Upper lobe of right lung (tissue), 1 donor: ENCODE measurements at regions not wholly inside any gene's neighbourhood (a gene's known extent, or its start where the extent isn't known, plus 50 kb on each side); places are given as distances from the start of the nearest gene placed in this dataset.

ENCODE experiments used
- ATAC-seq: fragments of 200-7000 bp; cut with Tn5 transposase; one replicate; pipeline ENCODE4 v1.9.1; 2020; ENCODE audit warnings: mild to moderate bottlenecking, moderate library complexity
- DNase-seq: peaks from one replicate; pipeline ENCODE4 v3.0.0-alpha.2; 2020
- H3K27ac ChIP-seq: fragments of 200-600 bp; one replicate; pipeline ENCODE4 v1.8.0; 2022
- H3K27me3 ChIP-seq: fragments of 200-600 bp; one replicate; pipeline ENCODE4 v1.8.0; 2022; ENCODE audit warnings: mild to moderate bottlenecking
- H3K36me3 ChIP-seq: fragments of 200-600 bp; one replicate; pipeline ENCODE4 v1.8.0; 2022
- H3K4me1 ChIP-seq: fragments of 200-600 bp; one replicate; pipeline ENCODE4 v1.8.0; 2022
- H3K4me3 ChIP-seq: fragments of 200-600 bp; one replicate; pipeline ENCODE4 v1.8.0; 2022; ENCODE audit warnings: mild to moderate bottlenecking
- H3K9me3 ChIP-seq: fragments of 200-600 bp; one replicate; pipeline ENCODE4 v1.8.0; 2022
- intact Hi-C: fragments of 100-400 bp; cut with DNase I; formaldehyde crosslinking; loops from one replicate; pipeline ENCODE4 v1.11.0; 2022
- TF ChIP-seq, protein P1 (sequence below): fragments of 200-600 bp; IDR thresholded peaks from one replicate; pipeline ENCODE4 v1.8.0; 2022; ENCODE audit warnings: antibody characterized with exemption
- donor health status: DM: no; HTN: yes; CAD: no; lungs with severe emphysema.

DNA sequence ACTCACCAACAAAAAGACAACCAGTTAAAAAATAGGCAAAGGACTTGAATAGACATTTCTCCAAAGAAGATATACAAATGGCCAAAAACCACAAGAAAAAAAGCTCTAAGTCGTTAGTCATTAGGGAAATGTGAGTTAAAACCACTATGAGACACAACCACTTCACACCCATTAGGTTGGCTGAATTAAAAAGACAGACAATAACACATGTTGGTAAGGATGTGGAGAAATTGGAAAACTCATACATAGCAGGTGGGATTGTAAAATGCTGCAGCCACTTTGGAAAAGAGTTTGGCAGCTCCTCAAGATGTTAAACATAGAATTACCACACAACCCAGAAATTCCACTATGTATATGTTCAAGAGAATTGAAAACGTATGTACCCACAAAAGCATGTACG is 117.6 kb upstream of the SPATS2L start:
- Histone ChIP-seq H3K27ac (no peak overlapping the region), H3K27me3 (no peaks in the 10 kb centered on the region), H3K36me3 (no peaks in the 10 kb centered on the region), H3K9me3 (no peaks in the 10 kb centered on the region), H3K4me1 (no peaks in the 10 kb centered on the region), H3K4me3 (no peak overlapping the region)
- TF ChIP-seq, protein P1, sequence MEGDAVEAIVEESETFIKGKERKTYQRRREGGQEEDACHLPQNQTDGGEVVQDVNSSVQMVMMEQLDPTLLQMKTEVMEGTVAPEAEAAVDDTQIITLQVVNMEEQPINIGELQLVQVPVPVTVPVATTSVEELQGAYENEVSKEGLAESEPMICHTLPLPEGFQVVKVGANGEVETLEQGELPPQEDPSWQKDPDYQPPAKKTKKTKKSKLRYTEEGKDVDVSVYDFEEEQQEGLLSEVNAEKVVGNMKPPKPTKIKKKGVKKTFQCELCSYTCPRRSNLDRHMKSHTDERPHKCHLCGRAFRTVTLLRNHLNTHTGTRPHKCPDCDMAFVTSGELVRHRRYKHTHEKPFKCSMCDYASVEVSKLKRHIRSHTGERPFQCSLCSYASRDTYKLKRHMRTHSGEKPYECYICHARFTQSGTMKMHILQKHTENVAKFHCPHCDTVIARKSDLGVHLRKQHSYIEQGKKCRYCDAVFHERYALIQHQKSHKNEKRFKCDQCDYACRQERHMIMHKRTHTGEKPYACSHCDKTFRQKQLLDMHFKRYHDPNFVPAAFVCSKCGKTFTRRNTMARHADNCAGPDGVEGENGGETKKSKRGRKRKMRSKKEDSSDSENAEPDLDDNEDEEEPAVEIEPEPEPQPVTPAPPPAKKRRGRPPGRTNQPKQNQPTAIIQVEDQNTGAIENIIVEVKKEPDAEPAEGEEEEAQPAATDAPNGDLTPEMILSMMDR = no peak
- DNase-seq (no peak), ATAC-seq (no peak)
- intact Hi-C loops = no loop called here

GRCh38 chr2:200189964-200190363 is 116.5 kb upstream of the SPATS2L start:
- H3K4me1 ChIP-seq = no peaks in the 10 kb centered on the region
- H3K27ac ChIP-seq = no peak overlapping the region
- intact Hi-C loops = no loop called here
- TF ChIP-seq, protein P1 = no peak
- no peaks in the 10 kb centered on the region for H3K36me3 ChIP-seq
- H3K27me3 ChIP-seq = no peaks in the 10 kb centered on the region
- H3K4me3 ChIP-seq = no peak overlapping the region
- H3K9me3 ChIP-seq = no peaks in the 10 kb centered on the region
- ATAC-seq = no peak
- DNase-seq = no peak

DNA sequence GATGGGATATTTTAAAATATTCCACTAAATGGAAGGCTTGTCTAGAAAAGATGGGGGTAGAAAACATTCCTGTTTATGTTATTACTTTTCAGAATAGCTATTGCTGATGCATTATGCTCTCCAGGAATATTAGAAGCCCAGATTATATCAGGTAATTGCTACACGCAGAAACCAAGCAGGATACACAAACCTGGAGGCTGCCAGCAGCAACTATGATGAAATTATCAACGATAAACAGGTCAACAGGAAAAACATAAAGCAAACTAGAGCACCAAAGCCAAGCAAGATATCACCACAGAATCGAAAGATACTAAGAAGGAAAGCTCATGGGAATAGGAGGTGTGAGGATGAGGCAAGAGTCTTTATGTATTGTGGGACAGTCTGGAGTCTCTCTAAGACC is 113.2 kb upstream of the SPATS2L start:
- TF ChIP-seq, protein P1 = no peak
- intact Hi-C loops = no loop called here
- no peaks in the 10 kb centered on the region for H3K9me3 ChIP-seq

DNA sequence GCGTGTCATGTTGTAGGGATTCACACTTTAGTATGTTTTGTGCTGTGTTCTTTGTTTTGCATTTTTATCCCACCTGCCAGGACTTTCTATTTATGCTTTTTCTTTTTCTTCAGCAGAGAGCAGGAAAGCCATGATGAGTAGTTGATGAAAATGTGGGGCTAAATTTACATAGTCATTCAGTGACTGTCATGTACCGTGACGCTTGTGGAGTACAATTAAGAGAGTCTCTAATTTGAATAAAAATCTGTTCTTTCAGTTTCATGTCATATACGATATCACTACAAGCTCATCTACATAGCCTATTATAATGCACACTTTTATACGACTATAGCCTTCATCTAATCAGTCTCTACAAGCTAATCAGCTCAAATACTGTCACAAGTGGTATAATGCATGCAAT is 112.7 kb upstream of the SPATS2L start:
- Histone ChIP-seq H3K27ac (no peak overlapping the region), H3K9me3 (no peaks in the 10 kb centered on the region), H3K4me3 (no peak overlapping the region), H3K36me3 (no peaks in the 10 kb centered on the region), H3K27me3 (no peaks in the 10 kb centered on the region), H3K4me1 (no peaks in the 10 kb centered on the region)
- DNase-seq = no peak
- no peak for ATAC-seq
- TF ChIP-seq, protein P1 = no peak
- intact Hi-C loops = no loop called here

More for the DNA sequence above, 113.2 kb upstream of the SPATS2L start:
- no peak for ATAC-seq
- no peak overlapping the region for H3K4me3 ChIP-seq
- no peak overlapping the region for H3K27ac ChIP-seq
- DNase-seq = no peak
- no peaks in the 10 kb centered on the region for H3K27me3 ChIP-seq
- H3K4me1 ChIP-seq = no peaks in the 10 kb centered on the region
- no peaks in the 10 kb centered on the region for H3K36me3 ChIP-seq

- no peak overlapping the region for H3K4me3 ChIP-seq
- no peak for ATAC-seq
- H3K4me1 ChIP-seq = no peaks in the 10 kb centered on the region
- intact Hi-C loops = no loop called here
- H3K27ac ChIP-seq = no peak overlapping the region
- no peaks in the 10 kb centered on the region for H3K9me3 ChIP-seq
- no peak for DNase-seq
- no peaks in the 10 kb centered on the region for H3K27me3 ChIP-seq
- TF ChIP-seq, protein P1 = no peak
- H3K36me3 ChIP-seq = no peaks in the 10 kb centered on the region
Observed at GRCh38 chr2:200194746-200195145, 111.7 kb upstream of the SPATS2L start.

DNA sequence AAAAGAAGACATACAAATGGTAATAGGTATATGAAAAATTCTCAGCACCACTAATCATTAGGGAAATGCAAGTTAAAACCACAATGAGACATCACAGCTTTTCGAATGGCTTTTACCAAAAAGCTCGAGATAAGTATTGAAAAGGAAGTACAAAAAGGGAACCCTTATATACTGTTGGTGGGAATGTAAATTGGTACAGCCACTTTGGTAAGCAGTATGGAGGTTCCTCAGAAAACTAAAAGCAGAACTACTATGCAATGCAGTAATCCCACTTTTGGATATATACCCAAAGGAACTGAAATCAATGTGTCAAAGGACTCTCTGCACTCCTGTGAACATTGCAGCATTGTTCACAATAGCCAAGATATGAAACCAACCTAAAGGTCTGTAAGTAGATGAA is 107.5 kb upstream of the SPATS2L start:
- Histone ChIP-seq H3K4me3 (no peak overlapping the region), H3K4me1 (no peaks in the 10 kb centered on the region), H3K36me3 (no peaks in the 10 kb centered on the region), H3K27me3 (no peaks in the 10 kb centered on the region), H3K27ac (no peak overlapping the region), H3K9me3 (no peaks in the 10 kb centered on the region)
- DNase-seq (no peak), ATAC-seq (peak; percentile 84)
- TF ChIP-seq, protein P1 = no peak
- intact Hi-C loops = no loop called here
